NCI-H2029 (cell line): ENCODE measurements at regions not wholly inside any gene's neighbourhood (a gene's known extent, or its start where the extent isn't known, plus 50 kb on each side); places are given as distances from the start of the nearest gene placed in this dataset.
"Not testable (repeated sequence)": the region's sequence is repeated elsewhere in the genome, so short reads cannot be mapped to it uniquely, and the experiment has no call there.

Experiments
- DNase-seq: peaks from one replicate; lab custom pipeline; 2025; lab: John Stamatoyannopoulos, UW

- DNase-seq: no peak
Observed at GRCh38 chr12:72723732-72724131, 451.6 kb downstream of the TRHDE start.

- DNase-seq: no peak
Observed at GRCh38 chr12:72729451-72730010, 457.4 kb downstream of the TRHDE start.

- no peak for DNase-seq
Observed at GRCh38 chr12:72734581-72734980, 462.4 kb downstream of the TRHDE start.

- DNase-seq: no peak
Observed at GRCh38 chr12:72738811-72739210, 466.6 kb downstream of the TRHDE start.

- no peak for DNase-seq
Observed at GRCh38 chr12:72740064-72740463, 467.9 kb downstream of the TRHDE start.

GRCh38 chr12:72742568-72742967, 470.4 kb downstream of the TRHDE start:
- no peak for DNase-seq

- no peak for DNase-seq
Observed at GRCh38 chr12:72746048-72746447, 473.9 kb downstream of the TRHDE start.

- DNase-seq: no peak
Observed at GRCh38 chr12:72747111-72747849, 475.1 kb downstream of the TRHDE start.

GRCh38 chr12:72748971-72749370, 476.8 kb downstream of the TRHDE start:
- no peak for DNase-seq

GRCh38 chr12:72753571-72753970, 481.4 kb downstream of the TRHDE start:
- DNase-seq: no peak

- DNase-seq: not testable (repeated sequence)
Observed at GRCh38 chr12:72754026-72754425, 481.9 kb downstream of the TRHDE start.

GRCh38 chr12:72766517-72766916, 494.3 kb downstream of the TRHDE start:
- DNase-seq: no peak

GRCh38 chr12:72774023-72774422, 501.9 kb downstream of the TRHDE start:
- DNase-seq: no peak

GRCh38 chr12:72777806-72778205, 505.6 kb downstream of the TRHDE start:
- DNase-seq: no peak

- DNase-seq: no peak
Observed at GRCh38 chr12:72790273-72790672, 518.1 kb downstream of the TRHDE start.

GRCh38 chr12:72792889-72793288, 520.7 kb downstream of the TRHDE start:
- no peak for DNase-seq

- DNase-seq: no peak
Observed at GRCh38 chr12:72793796-72794195, 521.6 kb downstream of the TRHDE start.

GRCh38 chr12:72815421-72815820, 543.3 kb downstream of the TRHDE start:
- no peak for DNase-seq

- no peak for DNase-seq
Observed at GRCh38 chr12:72828662-72829324, 556.6 kb downstream of the TRHDE start.

GRCh38 chr12:72829838-72830237, 557.7 kb downstream of the TRHDE start:
- no peak for DNase-seq

- DNase-seq: no peak
Observed at GRCh38 chr12:72832024-72832423, 559.9 kb downstream of the TRHDE start.

- no peak for DNase-seq
Observed at GRCh38 chr12:72836194-72836593, 564.0 kb downstream of the TRHDE start.

- DNase-seq: no peak
Observed at GRCh38 chr12:72839696-72840095, 567.5 kb downstream of the TRHDE start.
